Activated CD4-positive, alpha-beta memory T cell treated with anti-CD3 and anti-CD28 coated beads for 36 hours (primary cell): ENCODE measurements at regions not wholly inside any gene's neighbourhood (a gene's known extent, or its start where the extent isn't known, plus 50 kb on each side); places are given as distances from the start of the nearest gene placed in this dataset.

Experiments used
- CTCF ChIA-PET: fragments of 350-600 bp; sonication (Branson Sonifier 250); formaldehyde crosslinking; loops from one replicate; lab custom pipeline; 2021; ENCODE audit warnings: antibody characterized with exemption, inconsistent platforms; lab: Charles Lee
- POLR2A ChIA-PET: fragments of 350-600 bp; sonication (Branson Sonifier 250); formaldehyde crosslinking; loops from one replicate; lab custom pipeline; 2021; ENCODE audit warnings: antibody characterized with exemption; lab: Charles Lee
- DNase-seq: peaks from one replicate; pipeline ENCODE4 v3.0.0-alpha.2; 2020
- H3K27ac Mint-ChIP-seq: one replicate; pipeline ENCODE4 v1.8.0; 2021; ENCODE audit warnings: mixed read lengths
- H3K27me3 Mint-ChIP-seq: one replicate; pipeline ENCODE4 v1.8.0; 2021; ENCODE audit warnings: mixed read lengths
- H3K36me3 Mint-ChIP-seq: one replicate; pipeline ENCODE4 v1.8.0; 2021; ENCODE audit warnings: mixed read lengths
- H3K4me1 Mint-ChIP-seq: one replicate; pipeline ENCODE4 v1.8.0; 2021; ENCODE audit warnings: low read depth, mixed read lengths
- H3K4me3 Mint-ChIP-seq: one replicate; pipeline ENCODE4 v1.8.0; 2021; ENCODE audit warnings: mild to moderate bottlenecking, mixed read lengths
- H3K9me3 Mint-ChIP-seq: one replicate; pipeline ENCODE4 v1.8.0; 2021; ENCODE audit warnings: mixed read lengths
- intact Hi-C: fragments of 100-400 bp; cut with micrococcal nuclease; formaldehyde crosslinking; loops from one replicate; pipeline ENCODE4 v1.15.1; 2023

DNA sequence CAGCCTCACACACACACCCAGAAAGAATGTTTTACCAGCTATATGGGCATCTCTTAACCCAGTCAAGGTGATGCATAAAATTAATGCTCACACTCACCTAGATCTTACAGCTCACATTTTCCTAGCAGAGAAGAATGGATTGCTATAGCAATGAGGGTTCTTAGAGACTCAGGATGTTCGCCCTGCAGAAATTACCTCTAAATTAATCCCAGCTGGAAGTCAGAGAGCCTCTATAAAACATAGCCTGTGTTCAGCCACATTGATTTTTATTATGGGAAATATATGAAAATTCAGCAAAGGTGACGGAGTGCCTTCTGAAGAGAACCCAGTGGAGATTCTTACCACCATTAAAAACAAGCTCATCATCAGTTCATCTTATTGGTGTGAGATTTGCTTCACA lies 528.3 kb upstream of the ZFP42 start:
- ChIA-PET CTCF (no interaction called here), POLR2A (no interaction called here)

DNA sequence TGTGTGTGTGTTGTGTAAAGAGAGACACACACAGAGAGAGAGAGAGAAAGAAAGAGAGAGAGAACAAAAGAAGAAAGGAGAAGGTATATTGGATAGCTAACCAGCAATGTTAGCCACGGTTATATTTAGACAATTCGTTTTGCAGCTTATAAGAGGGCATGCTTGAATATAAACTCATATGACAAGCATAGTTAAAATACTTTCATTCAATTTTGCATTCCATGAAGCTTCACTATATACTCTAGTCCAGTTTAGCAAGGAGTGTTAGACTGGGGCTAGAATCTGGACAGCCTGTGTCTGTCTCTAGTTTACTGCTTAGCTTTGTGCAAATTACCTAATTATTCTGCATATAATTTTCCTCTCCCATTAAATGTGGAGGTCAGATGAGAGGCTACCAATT lies 525.9 kb upstream of the ZFP42 start:
- H3K36me3 Mint-ChIP-seq, result no peaks in the 10 kb centered on the region
- H3K27me3 Mint-ChIP-seq, result no peaks in the 10 kb centered on the region
- H3K4me3 Mint-ChIP-seq, result no peak overlapping the region
- H3K9me3 Mint-ChIP-seq, result peaks cover 5% of the 10 kb centered on the region
- POLR2A ChIA-PET, result no interaction called here
- no peaks in the 10 kb centered on the region for H3K4me1 Mint-ChIP-seq
- DNase-seq, result no peak
- intact Hi-C loops, result no loop called here
- CTCF ChIA-PET, result no interaction called here
- no peak overlapping the region for H3K27ac Mint-ChIP-seq

More for the DNA sequence above, 528.3 kb upstream of the ZFP42 start:
- no peaks in the 10 kb centered on the region for H3K4me1 Mint-ChIP-seq
- no peak for DNase-seq
- H3K36me3 Mint-ChIP-seq, result no peaks in the 10 kb centered on the region
- no peak overlapping the region for H3K27ac Mint-ChIP-seq
- no peaks in the 10 kb centered on the region for H3K27me3 Mint-ChIP-seq
- intact Hi-C loops, result no loop called here
- H3K4me3 Mint-ChIP-seq, result no peak overlapping the region
- H3K9me3 Mint-ChIP-seq, result peaks cover 3% of the 10 kb centered on the region

DNA sequence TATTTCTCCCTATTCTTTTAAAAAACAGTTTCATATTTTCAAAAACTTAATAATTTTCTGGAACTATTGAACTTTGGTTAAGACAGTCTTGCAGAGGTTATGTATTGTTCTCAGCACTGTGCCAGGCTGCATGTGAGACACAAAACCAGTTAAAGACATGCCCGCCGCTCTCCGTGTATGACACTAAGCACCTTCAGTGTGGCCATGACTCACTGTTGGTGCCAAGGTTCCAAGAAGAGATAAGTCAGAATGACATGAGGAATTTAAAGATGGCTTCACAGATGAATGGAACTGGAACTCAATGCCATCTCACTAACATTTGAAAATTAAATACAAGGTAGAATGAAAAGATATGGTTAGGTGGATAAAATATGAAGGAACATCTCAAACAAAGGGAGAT lies 525.5 kb upstream of the ZFP42 start:
- DNase-seq, result no peak
- H3K4me3 Mint-ChIP-seq, result no peak overlapping the region
- H3K36me3 Mint-ChIP-seq, result no peaks in the 10 kb centered on the region
- ChIA-PET POLR2A (no interaction called here), CTCF (no interaction called here)
- intact Hi-C loops, result no loop called here
- H3K9me3 Mint-ChIP-seq, result peaks cover 7% of the 10 kb centered on the region
- no peaks in the 10 kb centered on the region for H3K4me1 Mint-ChIP-seq
- no peaks in the 10 kb centered on the region for H3K27me3 Mint-ChIP-seq
- no peak overlapping the region for H3K27ac Mint-ChIP-seq

DNA sequence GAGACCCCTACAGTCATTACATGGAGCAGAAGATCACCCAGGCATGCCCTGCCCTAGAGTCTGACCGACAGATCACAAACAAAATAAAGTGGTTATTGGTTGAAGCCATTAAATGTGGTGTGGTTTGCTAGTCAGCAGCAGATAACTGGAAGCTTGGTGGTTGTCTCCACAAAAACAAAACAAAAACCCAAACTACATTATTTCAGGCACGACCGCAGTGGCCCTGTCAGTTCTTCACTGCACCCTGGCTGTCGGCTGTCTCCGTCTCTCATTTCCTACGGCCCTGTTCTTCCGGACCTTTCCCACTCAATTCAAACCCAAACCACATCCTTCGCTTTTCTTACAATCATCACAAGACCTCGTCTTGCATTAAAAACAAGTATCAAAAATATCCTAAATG lies 521.3 kb upstream of the ZFP42 start:
- Mint-ChIP-seq H3K27me3 (no peaks in the 10 kb centered on the region), H3K9me3 (peaks cover 7% of the 10 kb centered on the region), H3K4me1 (no peaks in the 10 kb centered on the region), H3K4me3 (no peak overlapping the region), H3K36me3 (no peaks in the 10 kb centered on the region), H3K27ac (no peak overlapping the region)
- no peak for DNase-seq
- ChIA-PET CTCF (no interaction called here), POLR2A (no interaction called here)
- intact Hi-C loops, result no loop called here

DNA sequence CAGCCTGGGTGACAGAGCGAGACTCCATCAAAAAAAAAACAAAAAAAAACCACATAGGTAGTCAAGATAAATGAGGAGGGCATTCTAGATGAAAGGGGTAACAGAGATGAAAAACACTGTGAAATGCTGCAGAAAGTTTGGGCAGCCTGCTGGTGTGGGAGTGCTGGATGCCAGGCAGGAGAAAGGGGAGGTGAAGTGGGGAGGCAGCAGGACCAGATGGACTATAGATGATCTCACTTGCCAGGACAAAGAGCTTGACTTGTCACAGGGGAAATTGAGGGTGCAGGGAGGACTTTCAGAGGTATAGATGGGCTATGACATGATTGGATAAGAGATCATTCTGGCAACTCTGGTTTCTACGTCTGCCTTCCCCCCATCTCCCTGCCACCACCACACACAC lies 519.7 kb upstream of the ZFP42 start:
- no peaks in the 10 kb centered on the region for H3K27me3 Mint-ChIP-seq
- H3K9me3 Mint-ChIP-seq, result peaks cover 10% of the 10 kb centered on the region
- no peak for DNase-seq
- no peaks in the 10 kb centered on the region for H3K4me1 Mint-ChIP-seq
- ChIA-PET CTCF (no interaction called here), POLR2A (no interaction called here)
- H3K36me3 Mint-ChIP-seq, result no peaks in the 10 kb centered on the region
- no peak overlapping the region for H3K27ac Mint-ChIP-seq
- intact Hi-C loops, result no loop called here
- no peak overlapping the region for H3K4me3 Mint-ChIP-seq

DNA sequence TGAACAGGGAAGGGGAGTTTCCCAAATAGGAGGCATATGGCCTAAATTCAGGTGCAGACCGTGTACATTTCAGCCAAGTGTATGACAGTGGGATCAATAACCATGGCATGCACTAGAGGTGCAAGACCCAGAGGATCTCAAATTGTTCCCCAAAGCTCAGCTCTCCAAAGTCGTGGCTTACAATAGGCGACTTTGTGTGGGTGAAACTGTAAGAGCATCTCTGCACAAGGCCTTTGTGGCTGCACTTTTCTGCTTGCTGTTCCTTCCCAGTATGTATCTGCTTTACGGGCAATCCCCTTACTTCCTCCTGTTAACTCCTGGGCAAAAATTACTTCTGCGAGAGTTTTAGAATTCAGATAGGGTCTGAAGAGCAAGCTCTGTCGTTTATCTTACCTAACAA lies 518.3 kb upstream of the ZFP42 start:
- no peaks in the 10 kb centered on the region for H3K36me3 Mint-ChIP-seq
- POLR2A ChIA-PET, result no interaction called here
- no peak overlapping the region for H3K27ac Mint-ChIP-seq
- DNase-seq, result no peak
- H3K27me3 Mint-ChIP-seq, result no peaks in the 10 kb centered on the region
- CTCF ChIA-PET, result no interaction called here
- intact Hi-C loops, result no loop called here
- H3K4me3 Mint-ChIP-seq, result no peak overlapping the region
- H3K9me3 Mint-ChIP-seq, result peaks cover 11% of the 10 kb centered on the region
- H3K4me1 Mint-ChIP-seq, result no peaks in the 10 kb centered on the region

DNA sequence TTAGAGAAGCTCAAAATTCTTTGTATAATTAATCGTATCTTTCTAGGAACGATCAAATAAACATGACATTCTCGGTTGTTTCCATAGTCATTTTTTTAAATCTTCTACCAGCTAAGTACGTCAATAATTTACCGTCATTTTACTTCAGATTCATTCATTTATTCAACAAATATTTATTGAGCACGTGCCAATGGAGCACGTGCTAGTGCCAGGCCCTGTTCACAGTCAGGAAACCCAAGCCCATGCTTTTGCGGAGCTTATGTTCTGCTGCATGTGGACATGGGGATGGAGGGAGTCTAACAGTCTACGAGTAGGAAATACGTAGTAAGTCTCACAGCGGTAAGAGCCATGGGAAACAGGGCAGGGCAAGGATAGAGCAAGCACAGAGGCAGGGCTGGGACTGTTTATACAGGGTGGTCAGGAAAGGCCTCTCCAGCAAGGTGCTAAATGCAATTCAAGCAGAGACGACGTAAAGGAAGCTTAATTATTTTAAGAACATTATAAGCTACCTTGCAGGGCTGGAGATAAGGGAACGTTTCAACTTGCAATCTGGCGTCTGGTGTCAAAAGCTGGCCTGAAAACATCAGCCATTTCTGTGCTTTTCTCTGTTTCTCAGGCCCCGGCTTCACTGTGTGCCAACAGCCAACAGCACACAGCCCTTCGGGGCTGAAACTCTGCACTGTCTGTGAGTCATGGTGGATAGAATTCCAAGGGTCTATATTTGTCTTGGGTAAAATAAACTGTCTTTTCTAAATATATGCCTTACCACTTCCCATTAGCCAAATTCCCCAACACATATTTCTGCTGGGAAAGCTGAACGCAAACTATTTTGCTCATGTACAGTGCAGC lies 517.1 kb upstream of the ZFP42 start:
- DNase-seq, result no peak
- Mint-ChIP-seq H3K36me3 (no peaks in the 10 kb centered on the region), H3K4me3 (no peak overlapping the region), H3K27ac (no peak overlapping the region), H3K4me1 (no peaks in the 10 kb centered on the region), H3K9me3 (peaks cover 11% of the 10 kb centered on the region), H3K27me3 (no peaks in the 10 kb centered on the region)
- intact Hi-C loops, result no loop called here
- ChIA-PET POLR2A (no interaction called here), CTCF (no interaction called here)

DNA sequence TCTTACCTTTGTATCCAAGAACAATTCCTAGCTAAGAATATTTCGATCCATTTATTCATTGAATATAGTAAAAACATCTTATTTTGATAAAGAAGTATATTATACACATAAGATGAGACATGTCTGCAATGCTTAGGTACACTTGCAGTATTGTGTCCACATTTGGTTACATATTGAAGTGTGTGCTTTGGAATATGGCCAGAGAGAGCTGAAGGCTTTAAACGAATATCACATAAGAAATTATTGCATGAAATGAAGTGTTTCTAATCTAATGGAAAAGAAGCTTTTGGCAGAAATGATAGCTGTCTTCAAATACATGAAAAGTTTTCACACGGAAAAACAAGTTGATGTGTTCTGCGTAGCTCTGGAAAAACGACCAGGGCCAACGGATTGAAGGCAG lies 516.1 kb upstream of the ZFP42 start:
- Mint-ChIP-seq H3K9me3 (peaks cover 9% of the 10 kb centered on the region), H3K4me3 (no peak overlapping the region), H3K4me1 (no peaks in the 10 kb centered on the region), H3K27me3 (no peaks in the 10 kb centered on the region), H3K36me3 (no peaks in the 10 kb centered on the region), H3K27ac (no peak overlapping the region)
- ChIA-PET POLR2A (no interaction called here), CTCF (no interaction called here)
- intact Hi-C loops, result no loop called here
- DNase-seq, result no peak

DNA sequence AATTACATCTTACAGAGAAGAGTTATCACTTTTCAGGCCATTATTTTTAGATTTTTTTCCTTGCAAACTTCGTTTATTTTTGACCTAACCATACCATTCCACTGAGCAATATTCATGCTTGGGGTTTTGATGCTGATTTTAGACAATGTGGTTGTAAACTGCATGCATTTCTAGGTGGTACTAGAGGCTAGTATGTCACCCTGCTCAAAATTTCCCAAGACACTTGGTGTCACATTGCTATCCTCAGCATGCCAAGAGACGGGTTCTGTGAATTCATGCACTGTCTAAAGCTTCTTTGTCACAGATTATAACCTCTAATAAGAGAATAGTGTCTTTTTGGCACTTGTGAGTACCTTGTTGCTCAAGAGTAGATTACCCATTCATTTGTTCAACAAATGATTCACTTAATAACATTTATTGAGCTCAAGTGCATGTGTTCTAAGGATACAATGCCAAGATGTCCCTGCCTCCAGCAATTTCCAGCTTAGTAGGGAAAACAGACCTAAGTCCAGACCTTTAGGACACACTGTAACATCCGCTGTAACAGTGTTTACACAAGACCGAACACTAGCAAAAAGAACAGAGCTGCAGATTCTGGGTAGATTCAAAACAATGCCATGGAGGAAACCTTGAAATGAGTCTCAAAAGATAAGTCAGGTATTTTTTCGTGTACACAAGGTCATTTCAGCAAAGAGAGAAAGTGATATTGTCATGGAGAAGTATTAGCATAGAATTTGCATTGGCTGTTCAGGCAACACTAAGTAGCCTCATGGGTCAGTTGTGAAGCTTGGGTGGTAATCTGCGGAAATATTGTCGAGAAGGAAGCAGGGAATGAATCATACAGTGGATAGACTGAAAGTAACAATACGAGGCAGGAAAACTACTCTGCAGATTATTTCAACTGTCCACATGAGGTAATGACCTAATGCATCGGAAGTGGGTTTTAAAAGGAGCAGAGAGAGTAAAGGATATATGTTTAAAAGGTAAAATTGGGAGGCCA lies 515.1 kb upstream of the ZFP42 start:
- peaks cover 7% of the 10 kb centered on the region for H3K9me3 Mint-ChIP-seq
- intact Hi-C loops, result no loop called here
- H3K4me3 Mint-ChIP-seq, result no peak overlapping the region
- H3K36me3 Mint-ChIP-seq, result no peaks in the 10 kb centered on the region
- ChIA-PET POLR2A (no interaction called here), CTCF (no interaction called here)
- no peak for DNase-seq
- no peaks in the 10 kb centered on the region for H3K27me3 Mint-ChIP-seq
- H3K4me1 Mint-ChIP-seq, result no peaks in the 10 kb centered on the region
- no peak overlapping the region for H3K27ac Mint-ChIP-seq

DNA sequence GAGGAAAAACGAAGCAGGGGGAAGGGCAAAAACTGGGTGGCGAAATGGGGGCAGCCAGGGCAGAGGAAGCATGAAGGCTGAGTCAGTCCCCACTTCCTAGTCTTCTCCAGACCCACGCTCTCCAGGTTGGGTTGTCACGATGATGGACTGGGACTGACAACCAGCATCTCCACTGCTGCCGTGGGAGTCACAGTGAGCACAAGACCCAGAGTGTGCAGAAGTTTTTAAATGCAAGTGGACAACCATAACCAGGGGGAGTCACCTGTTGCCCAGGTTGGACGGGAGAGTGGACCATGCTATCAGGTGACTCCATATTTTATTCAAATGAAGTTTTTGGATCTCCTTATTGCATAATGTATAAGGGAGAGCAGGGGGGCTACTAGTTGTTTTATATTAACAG lies 511.4 kb upstream of the ZFP42 start:
- POLR2A ChIA-PET, result no interaction called here
- intact Hi-C loops, result no loop called here
- no peaks in the 10 kb centered on the region for H3K36me3 Mint-ChIP-seq
- no peak overlapping the region for H3K27ac Mint-ChIP-seq
- no peaks in the 10 kb centered on the region for H3K4me1 Mint-ChIP-seq
- no peaks in the 10 kb centered on the region for H3K27me3 Mint-ChIP-seq
- no peak overlapping the region for H3K4me3 Mint-ChIP-seq
- CTCF ChIA-PET, result no interaction called here
- DNase-seq, result no peak
- H3K9me3 Mint-ChIP-seq, result peaks cover 13% of the 10 kb centered on the region

DNA sequence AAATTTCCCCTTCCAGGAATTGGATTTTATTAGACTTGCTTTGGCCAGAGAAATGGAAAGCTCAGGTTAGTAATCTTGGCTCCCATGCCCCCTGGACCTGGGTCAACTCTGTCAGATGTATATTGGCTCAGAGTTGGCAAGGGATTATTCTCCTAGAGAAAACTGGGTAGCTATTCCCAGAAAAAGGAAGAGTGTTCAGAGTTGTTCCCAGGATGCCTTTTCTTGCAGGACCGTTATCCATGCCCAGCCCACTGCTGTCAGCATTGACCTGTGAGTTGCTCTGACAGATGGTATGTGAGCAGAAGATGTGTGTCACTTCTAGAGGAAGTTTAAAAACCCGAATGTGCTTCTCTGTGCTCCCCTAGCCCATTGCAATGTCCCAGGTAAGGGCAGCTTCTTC lies 509.9 kb upstream of the ZFP42 start:
- no peaks in the 10 kb centered on the region for H3K27me3 Mint-ChIP-seq
- no peak for DNase-seq
- H3K4me3 Mint-ChIP-seq, result no peak overlapping the region
- intact Hi-C loops, result no loop called here
- peaks cover 12% of the 10 kb centered on the region for H3K9me3 Mint-ChIP-seq
- no peaks in the 10 kb centered on the region for H3K36me3 Mint-ChIP-seq
- no peaks in the 10 kb centered on the region for H3K4me1 Mint-ChIP-seq
- no peak overlapping the region for H3K27ac Mint-ChIP-seq
- POLR2A ChIA-PET, result no interaction called here
- CTCF ChIA-PET, result no interaction called here

DNA sequence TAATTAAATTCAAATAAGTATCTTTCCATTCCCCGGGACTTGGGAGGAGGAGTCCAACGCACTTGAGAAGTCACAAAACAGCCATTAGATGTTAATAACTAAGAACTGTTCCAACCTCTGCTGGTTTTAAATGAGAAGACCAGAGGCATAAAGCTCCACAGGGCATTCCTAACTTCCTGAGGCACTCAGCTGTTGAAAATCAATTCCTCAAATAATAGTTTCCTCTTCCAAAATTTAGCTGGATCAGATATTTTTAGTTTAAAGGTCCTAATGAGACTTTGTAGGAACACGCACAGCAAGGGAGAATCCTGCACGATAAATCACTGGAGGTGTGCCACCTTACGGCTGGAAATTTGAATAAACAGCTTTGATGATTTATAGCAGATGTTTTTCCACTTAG lies 504.3 kb upstream of the ZFP42 start:
- intact Hi-C loops, result no loop called here
- H3K27ac Mint-ChIP-seq, result no peak overlapping the region
- no peak for DNase-seq
- POLR2A ChIA-PET, result no interaction called here
- CTCF ChIA-PET, result no interaction called here
- H3K27me3 Mint-ChIP-seq, result no peaks in the 10 kb centered on the region
- no peaks in the 10 kb centered on the region for H3K4me1 Mint-ChIP-seq
- H3K9me3 Mint-ChIP-seq, result peaks cover 16% of the 10 kb centered on the region
- H3K36me3 Mint-ChIP-seq, result no peaks in the 10 kb centered on the region
- no peak overlapping the region for H3K4me3 Mint-ChIP-seq
